Inferior parietal cortex (tissue), 1 donor: ENCODE measurements at regions not wholly inside any gene's neighbourhood (a gene's known extent, or its start where the extent isn't known, plus 50 kb on each side); places are given as distances from the start of the nearest gene placed in this dataset.
"Not testable (repeated sequence)": the region's sequence is repeated elsewhere in the genome, so short reads cannot be mapped to it uniquely, and the experiment has no call there.

Experiments
- DNase-seq: peaks from one replicate; pipeline ENCODE4 v3.0.0-alpha.2; 2016; ENCODE audit errors: extremely low spot score

- DNase-seq = no peak
Observed at GRCh38 chr4:127518046-127518445, 114.7 kb upstream of the INTU start.

GRCh38 chr4:127521463-127521862, 111.3 kb upstream of the INTU start:
- no peak for DNase-seq

- no peak for DNase-seq
Observed at GRCh38 chr4:127523369-127523768, 109.4 kb upstream of the INTU start.

GRCh38 chr4:127525608-127526007, 107.1 kb upstream of the INTU start:
- no peak for DNase-seq

- DNase-seq = no peak
Observed at GRCh38 chr4:127528302-127528701, 104.5 kb upstream of the INTU start.

- not testable (repeated sequence) for DNase-seq
Observed at GRCh38 chr4:127529879-127530278, 102.9 kb upstream of the INTU start.

- no peak for DNase-seq
Observed at GRCh38 chr4:127533028-127533700, 99.6 kb upstream of the INTU start.

- no peak for DNase-seq
Observed at GRCh38 chr4:127534041-127534825, 98.5 kb upstream of the INTU start.

- DNase-seq = no peak
Observed at GRCh38 chr4:127538016-127538415, 94.7 kb upstream of the INTU start.

- DNase-seq = no peak
Observed at GRCh38 chr4:127540497-127541025, 92.2 kb upstream of the INTU start.

- no peak for DNase-seq
Observed at GRCh38 chr4:127545271-127545670, 87.5 kb upstream of the INTU start.

GRCh38 chr4:127548990-127549925, 83.5 kb upstream of the INTU start:
- no peak for DNase-seq

- no peak for DNase-seq
Observed at GRCh38 chr4:127555106-127555505, 77.7 kb upstream of the INTU start.

- no peak for DNase-seq
Observed at GRCh38 chr4:127558088-127558487, 74.7 kb upstream of the INTU start.

- DNase-seq = no peak
Observed at GRCh38 chr4:127558489-127559407, 74.0 kb upstream of the INTU start.

- DNase-seq = no peak
Observed at GRCh38 chr4:127559981-127560380, 72.8 kb upstream of the INTU start.

- no peak for DNase-seq
Observed at GRCh38 chr4:127560755-127561154, 72.0 kb upstream of the INTU start.

GRCh38 chr4:127574643-127575042, 58.1 kb upstream of the INTU start:
- DNase-seq = no peak

- no peak for DNase-seq
Observed at GRCh38 chr4:127575888-127576287, 56.9 kb upstream of the INTU start.

GRCh38 chr4:127578491-127578890, 54.3 kb upstream of the INTU start:
- no peak for DNase-seq

GRCh38 chr4:127578967-127579366, 53.8 kb upstream of the INTU start:
- DNase-seq = no peak
